ENCODE measurements at regions not wholly inside any gene's neighbourhood (a gene's known extent, or its start where the extent isn't known, plus 50 kb on each side); places are given as distances from the start of the nearest gene placed in this dataset.

GRCh38 chr18:73232933-73233332, 365.1 kb upstream of the NETO1 start:
- DNase-seq (ENCODE audit: low spot score) = no peak

- no peak for DNase-seq (ENCODE audit: low spot score)
Measured at GRCh38 chr18:73220663-73221062, 352.9 kb upstream of the NETO1 start.

- DNase-seq (ENCODE audit: low spot score) = no peak
Measured at GRCh38 chr18:73218293-73218692, 350.5 kb upstream of the NETO1 start.

GRCh38 chr18:73214970-73215369, 347.2 kb upstream of the NETO1 start:
- DNase-seq (ENCODE audit: low spot score) = no peak

- no peak for DNase-seq (ENCODE audit: low spot score)
Measured at GRCh38 chr18:73212442-73212841, 344.7 kb upstream of the NETO1 start.

GRCh38 chr18:73201940-73202339, 334.2 kb upstream of the NETO1 start:
- no peak for DNase-seq (ENCODE audit: low spot score)

GRCh38 chr18:73199151-73199550, 331.4 kb upstream of the NETO1 start:
- DNase-seq (ENCODE audit: low spot score) = no peak

- no peak for DNase-seq (ENCODE audit: low spot score)
Measured at GRCh38 chr18:73189718-73190117, 321.9 kb upstream of the NETO1 start.

- DNase-seq (ENCODE audit: low spot score) = no peak
Measured at GRCh38 chr18:73168236-73168635, 300.4 kb upstream of the NETO1 start.

- DNase-seq (ENCODE audit: low spot score) = no peak
Measured at GRCh38 chr18:73164430-73164829, 296.6 kb upstream of the NETO1 start.

GRCh38 chr18:73163236-73163635, 295.4 kb upstream of the NETO1 start:
- DNase-seq (ENCODE audit: low spot score) = no peak

GRCh38 chr18:73156117-73156516, 288.3 kb upstream of the NETO1 start:
- no peak for DNase-seq (ENCODE audit: low spot score)

- no peak for DNase-seq (ENCODE audit: low spot score)
Measured at GRCh38 chr18:73153271-73153670, 285.5 kb upstream of the NETO1 start.

GRCh38 chr18:73151086-73151485, 283.3 kb upstream of the NETO1 start:
- no peak for DNase-seq (ENCODE audit: low spot score)

GRCh38 chr18:73150199-73150598, 282.4 kb upstream of the NETO1 start:
- DNase-seq (ENCODE audit: low spot score) = no peak

- DNase-seq (ENCODE audit: low spot score) = no peak
Measured at GRCh38 chr18:73147590-73147989, 279.8 kb upstream of the NETO1 start.

GRCh38 chr18:73144030-73144429, 276.2 kb upstream of the NETO1 start:
- no peak for DNase-seq (ENCODE audit: low spot score)

- no peak for DNase-seq (ENCODE audit: low spot score)
Measured at GRCh38 chr18:73136134-73136533, 268.3 kb upstream of the NETO1 start.

GRCh38 chr18:73124175-73124574, 256.4 kb upstream of the NETO1 start:
- DNase-seq (ENCODE audit: low spot score) = no peak

- DNase-seq (ENCODE audit: low spot score) = no peak
Measured at GRCh38 chr18:73121207-73121606, 253.4 kb upstream of the NETO1 start.

GRCh38 chr18:73120626-73121025, 252.8 kb upstream of the NETO1 start:
- DNase-seq (ENCODE audit: low spot score) = no peak

- DNase-seq (ENCODE audit: low spot score) = no peak
Measured at GRCh38 chr18:73119574-73119973, 251.8 kb upstream of the NETO1 start.

- DNase-seq (ENCODE audit: low spot score) = no peak
Measured at GRCh38 chr18:73118121-73118816, 250.5 kb upstream of the NETO1 start.

GRCh38 chr18:73110307-73110706, 242.5 kb upstream of the NETO1 start:
- DNase-seq (ENCODE audit: low spot score) = no peak

- DNase-seq (ENCODE audit: low spot score) = no peak
Measured at GRCh38 chr18:73101977-73102376, 234.2 kb upstream of the NETO1 start.

Measured in kidney capillary endothelial cell (primary cell).